VCaP (cell line): ENCODE measurements at regions not wholly inside any gene's neighbourhood (a gene's known extent, or its start where the extent isn't known, plus 50 kb on each side); places are given as distances from the start of the nearest gene placed in this dataset.

Experiments used
- H3K27ac ChIP-seq: fragments of 450-650 bp; 2 replicates; pipeline ENCODE4 v1.5.1; 2017
- TF ChIP-seq, protein P1 (sequence below): fragments of 450-650 bp; conservative IDR thresholded peaks from 2 replicates; pipeline ENCODE4 v1.5.1; 2017; ENCODE audit warnings: mild to moderate bottlenecking, moderate library complexity

DNA sequence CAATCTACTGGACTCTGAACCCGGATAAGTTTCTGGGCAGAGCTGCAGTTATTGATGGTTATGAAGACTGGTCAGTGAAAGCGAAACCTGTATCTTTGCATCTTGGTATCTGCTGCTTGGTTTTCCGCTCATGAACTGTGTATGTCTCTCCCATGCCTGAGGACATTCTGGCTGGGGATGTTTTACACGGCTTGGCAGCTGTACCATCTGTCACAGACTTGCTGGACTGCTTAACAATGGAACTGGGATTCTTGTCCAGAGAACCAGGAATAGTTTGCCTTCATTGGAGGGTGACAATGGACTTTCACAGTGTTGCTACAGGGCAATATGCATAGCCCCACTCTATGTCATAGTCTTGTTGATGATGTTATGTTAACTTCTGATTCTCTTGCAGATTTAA lies 119.9 kb upstream of the TMEM106B start:
- no peak overlapping the region for H3K27ac ChIP-seq
- TF ChIP-seq, protein P1, sequence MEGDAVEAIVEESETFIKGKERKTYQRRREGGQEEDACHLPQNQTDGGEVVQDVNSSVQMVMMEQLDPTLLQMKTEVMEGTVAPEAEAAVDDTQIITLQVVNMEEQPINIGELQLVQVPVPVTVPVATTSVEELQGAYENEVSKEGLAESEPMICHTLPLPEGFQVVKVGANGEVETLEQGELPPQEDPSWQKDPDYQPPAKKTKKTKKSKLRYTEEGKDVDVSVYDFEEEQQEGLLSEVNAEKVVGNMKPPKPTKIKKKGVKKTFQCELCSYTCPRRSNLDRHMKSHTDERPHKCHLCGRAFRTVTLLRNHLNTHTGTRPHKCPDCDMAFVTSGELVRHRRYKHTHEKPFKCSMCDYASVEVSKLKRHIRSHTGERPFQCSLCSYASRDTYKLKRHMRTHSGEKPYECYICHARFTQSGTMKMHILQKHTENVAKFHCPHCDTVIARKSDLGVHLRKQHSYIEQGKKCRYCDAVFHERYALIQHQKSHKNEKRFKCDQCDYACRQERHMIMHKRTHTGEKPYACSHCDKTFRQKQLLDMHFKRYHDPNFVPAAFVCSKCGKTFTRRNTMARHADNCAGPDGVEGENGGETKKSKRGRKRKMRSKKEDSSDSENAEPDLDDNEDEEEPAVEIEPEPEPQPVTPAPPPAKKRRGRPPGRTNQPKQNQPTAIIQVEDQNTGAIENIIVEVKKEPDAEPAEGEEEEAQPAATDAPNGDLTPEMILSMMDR, result no peak

DNA sequence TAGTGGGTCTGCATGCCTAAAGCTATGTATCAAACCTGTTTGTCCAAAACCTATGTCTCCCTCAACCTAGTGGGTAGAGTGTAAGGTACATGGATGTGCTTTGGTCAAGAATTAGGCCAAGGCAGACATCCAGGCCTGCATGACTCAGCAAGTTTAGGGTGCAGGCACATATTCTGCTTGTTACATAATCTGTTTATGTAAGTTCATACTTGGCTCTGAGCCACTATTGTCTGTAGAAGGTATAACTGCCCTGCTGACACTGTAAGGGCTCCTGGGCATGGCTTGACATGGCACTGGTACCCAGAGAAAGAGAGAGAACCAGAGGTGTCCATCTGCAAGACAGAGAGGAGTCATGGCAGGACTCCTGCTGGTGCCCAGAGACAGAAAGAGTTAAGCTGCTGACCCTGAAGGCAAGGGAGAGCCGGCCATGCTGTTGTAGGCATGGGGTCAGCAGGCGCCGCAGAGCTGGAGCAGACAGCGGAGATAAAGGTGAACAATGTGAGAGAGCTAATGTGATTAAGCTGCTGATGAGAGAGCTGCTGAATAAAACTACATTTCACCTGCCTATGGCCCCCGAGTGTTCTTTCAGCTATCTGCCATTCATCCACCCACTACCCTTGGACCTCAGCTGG lies 118.5 kb upstream of the TMEM106B start:
- H3K27ac ChIP-seq, result no peak overlapping the region
- TF ChIP-seq, protein P1, result no peak

DNA sequence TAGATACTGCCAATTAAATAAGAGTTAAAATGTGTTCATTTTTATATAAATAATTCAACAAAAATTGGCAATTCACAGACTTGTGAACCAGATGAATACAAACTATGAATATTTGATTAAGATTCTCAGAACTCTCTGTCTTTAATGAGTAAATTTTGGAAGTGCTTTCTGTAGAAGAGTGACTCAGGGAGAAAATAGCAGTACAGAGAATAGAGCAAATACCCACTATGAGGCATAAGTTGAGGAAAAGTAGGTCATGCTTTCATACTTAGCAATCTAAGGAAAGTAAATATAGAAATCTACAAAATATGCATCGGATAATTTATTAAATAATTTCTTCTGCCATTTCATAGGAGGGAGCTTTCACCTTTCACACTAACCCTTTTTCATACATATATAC lies 117.7 kb upstream of the TMEM106B start:
- TF ChIP-seq, protein P1, result no peak
- no peak overlapping the region for H3K27ac ChIP-seq

DNA sequence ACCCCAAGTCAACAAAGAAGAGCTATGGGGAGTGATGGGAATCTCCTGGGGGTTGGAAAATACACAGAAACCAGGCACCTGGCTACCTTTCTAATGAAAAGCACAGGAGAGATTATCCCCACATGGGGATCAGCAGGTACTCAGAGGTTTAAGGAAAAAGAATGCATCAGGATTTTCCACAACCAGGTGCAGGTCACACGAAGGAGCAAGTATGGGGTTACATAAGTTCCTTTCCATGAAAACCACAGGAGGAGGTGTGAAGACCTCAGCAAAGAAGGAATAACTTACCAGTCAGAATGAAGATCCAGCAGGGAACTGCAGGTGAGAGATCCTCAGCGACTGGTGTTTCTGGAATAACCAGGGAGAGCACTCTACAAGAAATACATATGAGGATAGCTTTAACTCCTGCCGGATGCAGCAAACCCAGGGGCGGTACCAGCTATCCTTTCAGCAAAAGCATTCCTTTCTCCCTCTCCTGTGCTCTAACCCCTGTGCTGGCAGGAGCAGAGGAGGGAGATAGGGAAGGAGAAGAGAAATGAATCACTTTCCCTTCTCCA lies 116.7 kb upstream of the TMEM106B start:
- H3K27ac ChIP-seq, result no peak overlapping the region
- TF ChIP-seq, protein P1, result no peak

DNA sequence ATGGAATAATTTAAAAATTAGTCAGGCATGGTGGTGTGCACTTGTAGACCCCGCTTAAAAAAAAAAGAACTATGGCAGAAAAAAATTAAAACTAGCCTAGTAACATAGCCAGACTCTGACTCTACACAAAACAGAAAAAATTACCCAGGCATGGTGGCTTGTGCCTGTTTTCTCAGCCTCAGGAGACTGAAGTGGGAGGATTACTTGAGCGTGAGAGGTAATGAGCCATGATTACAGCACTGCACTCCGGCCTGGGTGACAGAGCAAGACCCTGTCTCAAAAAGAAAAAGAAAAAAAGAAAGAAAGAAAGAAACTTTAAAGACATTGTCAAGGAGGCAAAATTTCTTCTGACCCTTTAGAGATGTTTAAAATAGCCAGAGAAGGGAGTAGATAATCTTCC lies 109.0 kb upstream of the TMEM106B start:
- TF ChIP-seq, protein P1, result no peak
- H3K27ac ChIP-seq, result no peak overlapping the region

DNA sequence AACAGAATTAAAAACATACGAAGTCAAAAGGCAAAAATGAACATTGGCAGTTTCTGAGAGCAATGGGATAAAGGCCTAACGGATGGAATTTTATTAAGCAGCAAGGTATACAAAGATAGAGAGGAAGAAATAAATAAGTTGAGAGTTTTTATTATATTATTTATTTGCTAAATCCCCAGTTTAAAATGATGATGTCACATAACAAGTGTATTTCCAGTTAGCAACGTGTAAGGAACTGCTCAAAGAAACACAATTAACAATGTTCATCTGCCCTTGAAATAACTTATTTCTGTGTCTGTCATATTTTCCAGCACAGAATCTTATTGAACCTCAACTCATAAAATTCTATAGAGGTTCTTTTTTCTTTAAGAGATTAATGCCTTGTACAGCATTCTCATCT lies 108.6 kb upstream of the TMEM106B start:
- H3K27ac ChIP-seq, result no peak overlapping the region
- TF ChIP-seq, protein P1, result no peak

DNA sequence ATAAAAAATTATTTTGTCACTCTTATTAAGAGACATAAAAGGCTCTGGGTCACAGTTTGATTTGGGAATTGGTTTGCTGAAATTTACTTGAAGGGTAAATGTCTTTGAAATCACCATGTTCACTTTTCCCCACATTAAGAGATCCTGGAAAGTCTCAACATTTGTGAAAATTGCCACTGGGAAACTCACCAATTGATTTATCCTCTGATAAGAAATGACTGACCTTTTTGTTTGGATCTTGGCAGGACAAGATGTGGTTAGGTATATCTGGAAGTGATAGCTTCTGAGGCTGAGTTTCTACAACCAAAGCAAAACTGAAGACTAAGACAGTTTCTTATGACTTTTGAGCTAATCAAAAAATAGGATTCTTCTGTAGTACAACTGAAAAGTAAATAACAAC lies 107.1 kb upstream of the TMEM106B start:
- H3K27ac ChIP-seq, result no peak overlapping the region
- TF ChIP-seq, protein P1, result no peak
